Esophagus (tissue), 2 donors: ENCODE measurements at regions not wholly inside any gene's neighbourhood (a gene's known extent, or its start where the extent isn't known, plus 50 kb on each side); places are given as distances from the start of the nearest gene placed in this dataset.
"Not testable (repeated sequence)": the region's sequence is repeated elsewhere in the genome, so short reads cannot be mapped to it uniquely, and the experiment has no call there.

Experiments used
- H3K27ac ChIP-seq, 2 donors: one replicate each; pipeline ENCODE4 v1.5.1; 2013; ENCODE audit warnings: low read depth in 2 of 2, mild to moderate bottlenecking in 2 of 2, inconsistent platforms in 1 of 2, low read length in 1 of 2, moderate library complexity in 1 of 2
- H3K27me3 ChIP-seq, 2 donors: one replicate each; pipeline ENCODE4 v1.6.1; 2013; ENCODE audit warnings: low read length in 2 of 2, control low read depth in 1 of 2, mild to moderate bottlenecking in 1 of 2; ENCODE audit not compliant: insufficient read depth in 2 of 2, control insufficient read depth in 1 of 2
- H3K36me3 ChIP-seq, 2 donors: one replicate each; pipeline ENCODE4 v1.6.1; 2013; ENCODE audit warnings: low read length in 1 of 2; ENCODE audit not compliant: control insufficient read depth in 2 of 2, insufficient read depth in 2 of 2
- H3K4me1 ChIP-seq, 2 donors: one replicate each; pipeline ENCODE4 v1.6.1; 2013; ENCODE audit warnings: low read length in 1 of 2; ENCODE audit not compliant: control insufficient read depth in 2 of 2, insufficient read depth in 2 of 2
- H3K4me3 ChIP-seq, 2 donors: one replicate each; pipeline ENCODE4 v1.5.1; 2013; ENCODE audit warnings: low read length in 2 of 2, mild to moderate bottlenecking in 2 of 2, low read depth in 1 of 2, moderate library complexity in 1 of 2
- H3K9me3 ChIP-seq, 2 donors: one replicate each; pipeline ENCODE4 v1.6.1; 2013; ENCODE audit warnings: mild to moderate bottlenecking in 2 of 2, low read depth in 1 of 2, low read length in 1 of 2, moderate library complexity in 1 of 2; ENCODE audit not compliant: control insufficient read depth in 2 of 2, insufficient read depth in 1 of 2
- WGBS, 2 donors: extraction: QIAGEN DNeasy Blood & Tissue Kit; methylation state at CpG; one replicate each; pipeline ENCODE4 v1.1.7; 2013; 5-methylcytosine and 5-hydroxymethylcytosine counted together
- donor health status: healthy with polysubstance abuse.
- donor health status: Bipolar disorder and iron deficiency.

GRCh38 chr14:48011484-48011883, 336.1 kb upstream of the MDGA2 start:
- not testable (repeated sequence) for H3K27me3 ChIP-seq, H3K27ac ChIP-seq, H3K4me1 ChIP-seq, H3K4me3 ChIP-seq, H3K36me3 ChIP-seq, H3K9me3 ChIP-seq
- 50 to 55% methylated on average over 12 of the region's 12 CpGs for WGBS, 2 donors

DNA sequence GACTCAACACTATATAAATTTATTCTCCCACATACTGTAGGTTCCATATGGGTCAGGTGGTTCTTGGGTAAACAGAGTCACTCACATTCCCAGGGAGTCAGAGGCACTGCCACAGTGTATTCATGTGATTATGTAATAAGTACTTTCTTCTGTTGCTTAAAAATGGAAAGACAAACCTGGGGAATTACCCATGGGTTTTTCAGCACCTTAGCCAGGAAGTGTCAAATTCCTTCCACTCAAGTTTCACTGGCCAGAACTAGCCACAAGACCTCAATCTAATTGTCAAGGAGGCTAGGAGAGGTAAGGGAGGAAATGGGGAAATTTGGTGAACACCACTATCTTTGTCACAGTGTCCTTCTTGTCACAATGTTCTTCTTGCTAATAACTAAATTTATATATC, 333.2 kb upstream of the MDGA2 start:
- no peaks in the 10 kb centered on the region for H3K4me1 ChIP-seq

GRCh38 chr14:48005986-48006385, 330.6 kb upstream of the MDGA2 start:
- no peaks in the 10 kb centered on the region for H3K36me3 ChIP-seq
- 30 to 34% methylated on average over 1 of the region's 1 CpG for WGBS, 2 donors
- H3K4me3 ChIP-seq = no peak overlapping the region
- no peak overlapping the region for H3K27ac ChIP-seq
- no peaks in the 10 kb centered on the region for H3K27me3 ChIP-seq
- no peaks in the 10 kb centered on the region for H3K4me1 ChIP-seq
- H3K9me3 ChIP-seq = no peaks in the 10 kb centered on the region

More for the DNA sequence above, 333.2 kb upstream of the MDGA2 start:
- H3K36me3 ChIP-seq = no peaks in the 10 kb centered on the region
- no peaks in the 10 kb centered on the region for H3K9me3 ChIP-seq
- H3K4me3 ChIP-seq = no peak overlapping the region
- H3K27me3 ChIP-seq = no peaks in the 10 kb centered on the region
- no peak overlapping the region for H3K27ac ChIP-seq

DNA sequence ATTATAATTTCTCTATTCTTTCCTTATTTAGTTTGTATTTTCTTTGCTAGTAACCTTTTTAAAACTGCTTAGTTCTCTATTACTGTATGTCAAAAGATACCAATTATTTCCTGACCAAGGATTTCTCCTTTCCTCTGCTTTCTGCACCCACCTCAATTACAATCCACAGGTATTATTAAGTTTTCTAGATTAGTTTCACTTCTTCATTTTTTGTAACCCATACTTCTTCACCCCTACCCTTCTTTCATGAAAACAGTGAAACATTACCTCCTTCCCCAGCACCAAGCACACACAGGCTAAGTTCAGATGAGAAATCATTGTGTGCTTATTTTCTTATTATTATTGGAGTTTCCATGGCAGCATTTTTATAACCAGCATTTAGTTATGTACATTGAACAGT, 318.5 kb upstream of the MDGA2 start:
- Histone ChIP-seq H3K36me3 (no peaks in the 10 kb centered on the region), H3K27ac (no peak overlapping the region), H3K27me3 (no peaks in the 10 kb centered on the region), H3K4me1 (no peaks in the 10 kb centered on the region), H3K4me3 (no peak overlapping the region), H3K9me3 (no peaks in the 10 kb centered on the region)

DNA sequence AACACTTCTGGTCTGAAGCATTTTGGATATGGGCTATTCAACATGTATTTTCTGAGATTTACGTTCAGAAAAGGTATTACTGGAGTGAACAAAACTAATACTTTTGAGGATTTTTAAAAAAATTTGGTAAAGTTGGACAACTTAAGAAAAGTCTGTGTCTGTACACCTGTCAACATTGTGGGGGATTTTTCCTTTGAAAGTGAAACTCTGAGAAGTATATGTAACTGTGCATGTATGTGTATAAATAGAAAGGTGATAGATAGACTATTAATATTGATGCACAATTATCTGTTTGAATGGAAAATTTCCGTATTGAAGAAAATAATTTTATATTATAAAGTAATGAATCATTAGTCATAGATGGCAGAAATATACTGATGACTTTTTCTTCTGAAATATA, 312.8 kb upstream of the MDGA2 start:
- Histone ChIP-seq H3K27me3 (no peaks in the 10 kb centered on the region), H3K36me3 (no peaks in the 10 kb centered on the region), H3K9me3 (peaks cover 0 to 6% of the 10 kb centered on the region in 2 donors), H3K4me1 (no peaks in the 10 kb centered on the region), H3K4me3 (no peak overlapping the region), H3K27ac (no peak overlapping the region)
- WGBS, 2 donors = 82 to 83% methylated on average over 2 of the region's 2 CpGs

- no peaks in the 10 kb centered on the region for H3K36me3 ChIP-seq
- no peaks in the 10 kb centered on the region for H3K4me1 ChIP-seq
- H3K27me3 ChIP-seq = no peaks in the 10 kb centered on the region
- H3K9me3 ChIP-seq = peaks cover 0 to 2% of the 10 kb centered on the region in 2 donors
- no peak overlapping the region for H3K27ac ChIP-seq
- no peak overlapping the region for H3K4me3 ChIP-seq
Measured at GRCh38 chr14:47978871-47979270, 303.5 kb upstream of the MDGA2 start.

DNA sequence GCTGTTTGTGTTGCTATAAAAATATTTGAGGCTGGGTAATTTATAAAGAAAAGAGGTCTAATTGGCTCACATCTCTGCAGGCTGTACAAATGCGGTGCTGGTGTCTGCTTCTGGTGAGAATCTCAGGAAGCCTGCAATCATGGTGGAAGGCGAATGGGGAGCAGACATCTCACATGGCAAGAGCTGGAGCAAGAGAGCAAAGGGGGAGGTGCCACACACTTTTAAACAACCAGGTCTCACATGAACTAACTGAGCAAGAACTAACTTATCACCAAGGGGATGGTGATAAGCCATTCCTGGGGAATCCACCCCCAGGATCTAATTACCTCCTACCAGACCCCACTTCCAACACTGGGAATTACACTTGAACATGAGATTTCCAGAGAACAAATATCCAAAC, 300.7 kb upstream of the MDGA2 start:
- no peak overlapping the region for H3K27ac ChIP-seq
- no peaks in the 10 kb centered on the region for H3K9me3 ChIP-seq
- WGBS, 2 donors = 73 to 79% methylated on average over 2 of the region's 2 CpGs
- no peaks in the 10 kb centered on the region for H3K4me1 ChIP-seq
- no peak overlapping the region for H3K4me3 ChIP-seq
- H3K36me3 ChIP-seq = no peaks in the 10 kb centered on the region
- no peaks in the 10 kb centered on the region for H3K27me3 ChIP-seq

DNA sequence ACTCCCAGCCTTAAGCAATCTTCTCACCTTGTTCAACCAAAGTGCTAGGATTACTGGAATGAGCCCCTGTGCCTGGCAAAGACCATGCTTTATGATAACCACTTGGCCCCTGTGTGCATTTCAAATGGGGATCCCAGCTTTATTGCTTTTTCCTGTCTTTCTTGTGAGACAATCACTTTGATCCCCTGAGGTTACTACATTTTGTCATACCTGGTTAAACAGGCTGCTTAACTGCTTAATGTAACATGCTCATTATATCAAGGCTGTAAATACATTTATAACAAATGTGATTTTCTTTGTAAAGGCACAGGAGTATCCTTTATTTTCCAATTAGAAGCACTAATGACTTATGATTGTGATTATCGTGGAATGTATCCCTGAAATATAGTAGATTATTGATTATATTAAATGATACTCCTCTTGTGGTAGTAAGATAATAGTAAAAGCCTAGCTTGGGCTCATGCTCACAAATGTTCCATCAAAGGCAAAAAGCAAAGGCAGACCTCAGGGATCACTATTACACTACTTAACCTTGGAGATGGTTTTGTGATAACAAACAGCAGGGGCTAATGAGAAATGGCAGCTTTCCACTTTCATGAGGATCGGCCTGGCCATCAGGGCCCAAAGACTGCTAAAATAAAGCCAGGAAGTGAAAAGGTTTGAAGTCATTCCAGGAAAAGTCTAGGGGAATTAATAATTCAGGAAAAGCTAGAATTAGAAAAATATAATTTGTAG, 290.8 kb upstream of the MDGA2 start:
- WGBS, 2 donors = 70 to 71% methylated on average over 2 of the region's 2 CpGs
- Histone ChIP-seq H3K27ac (no peak overlapping the region), H3K4me3 (no peak overlapping the region)

GRCh38 chr14:47961634-47962033, 286.2 kb upstream of the MDGA2 start:
- 85 to 90% methylated on average over 3 of the region's 3 CpGs for WGBS, 2 donors
- H3K9me3 ChIP-seq = no peaks in the 10 kb centered on the region
- no peak overlapping the region for H3K27ac ChIP-seq

More for the DNA sequence above, 290.8 kb upstream of the MDGA2 start:
- no peaks in the 10 kb centered on the region for H3K27me3 ChIP-seq
- H3K4me1 ChIP-seq = no peaks in the 10 kb centered on the region
- H3K36me3 ChIP-seq = no peaks in the 10 kb centered on the region
- H3K9me3 ChIP-seq = no peaks in the 10 kb centered on the region

DNA sequence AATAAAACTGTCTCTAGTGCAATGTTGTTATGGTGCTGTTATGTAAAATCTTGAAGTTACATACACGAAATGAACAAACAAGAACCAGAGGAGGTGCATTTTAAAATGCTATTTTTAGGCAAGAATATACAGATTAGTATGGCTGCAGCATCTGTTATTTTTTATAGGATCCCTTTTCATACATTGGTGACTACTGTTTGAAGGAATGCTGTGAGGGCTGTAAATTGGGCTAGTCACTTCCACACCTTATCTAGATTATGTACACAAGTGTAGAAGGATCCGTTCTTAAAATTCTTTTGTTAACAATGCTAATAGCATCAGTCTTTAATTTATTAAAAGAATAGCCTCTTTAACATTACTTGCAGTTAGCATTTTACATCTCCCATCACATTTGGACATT, 284.3 kb upstream of the MDGA2 start:
- Histone ChIP-seq H3K27me3 (no peaks in the 10 kb centered on the region), H3K36me3 (no peaks in the 10 kb centered on the region), H3K4me1 (no peaks in the 10 kb centered on the region), H3K27ac (no peak overlapping the region), H3K9me3 (no peaks in the 10 kb centered on the region), H3K4me3 (no peak overlapping the region)
- WGBS, 2 donors = 27 to 30% methylated on average over 2 of the region's 2 CpGs

More at GRCh38 chr14:47961634-47962033, 286.2 kb upstream of the MDGA2 start:
- Histone ChIP-seq H3K4me3 (no peak overlapping the region), H3K36me3 (no peaks in the 10 kb centered on the region), H3K27me3 (no peaks in the 10 kb centered on the region), H3K4me1 (no peaks in the 10 kb centered on the region)
